ENCODE measurements at regions not wholly inside any gene's neighbourhood (a gene's known extent, or its start where the extent isn't known, plus 50 kb on each side); places are given as distances from the start of the nearest gene placed in this dataset.

DNA sequence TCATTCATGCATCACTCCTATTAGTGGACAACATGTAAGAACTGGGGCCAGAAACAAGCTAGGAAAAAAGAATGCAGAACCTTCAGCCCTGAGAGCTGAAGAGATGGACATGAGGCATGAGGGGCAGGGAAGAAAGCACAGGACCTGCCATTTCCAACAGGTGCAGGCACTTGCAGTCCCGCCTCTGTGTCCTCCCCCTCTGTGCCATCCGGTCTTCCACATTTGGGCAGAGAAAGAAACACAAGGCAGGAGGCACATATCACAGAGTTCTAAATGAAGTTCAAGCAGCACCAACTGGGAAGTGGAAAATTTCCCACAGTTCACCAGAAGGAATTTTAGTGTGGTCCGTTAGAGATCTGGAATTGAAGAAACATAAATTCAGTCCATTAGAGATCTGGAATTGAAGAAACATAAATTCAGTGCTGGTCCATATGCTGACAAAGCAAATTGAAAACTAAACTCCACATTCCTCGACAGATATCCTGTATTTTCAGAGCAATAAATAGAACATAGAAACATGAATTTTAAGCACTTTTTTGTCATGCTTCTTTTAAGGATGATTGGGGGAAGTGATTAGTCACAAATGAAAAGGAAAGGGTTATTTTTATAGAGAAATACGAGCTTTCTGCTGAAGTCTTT, 57.2 kb upstream of the DAPP1 start:
- TF ChIP-seq, protein P1, sequence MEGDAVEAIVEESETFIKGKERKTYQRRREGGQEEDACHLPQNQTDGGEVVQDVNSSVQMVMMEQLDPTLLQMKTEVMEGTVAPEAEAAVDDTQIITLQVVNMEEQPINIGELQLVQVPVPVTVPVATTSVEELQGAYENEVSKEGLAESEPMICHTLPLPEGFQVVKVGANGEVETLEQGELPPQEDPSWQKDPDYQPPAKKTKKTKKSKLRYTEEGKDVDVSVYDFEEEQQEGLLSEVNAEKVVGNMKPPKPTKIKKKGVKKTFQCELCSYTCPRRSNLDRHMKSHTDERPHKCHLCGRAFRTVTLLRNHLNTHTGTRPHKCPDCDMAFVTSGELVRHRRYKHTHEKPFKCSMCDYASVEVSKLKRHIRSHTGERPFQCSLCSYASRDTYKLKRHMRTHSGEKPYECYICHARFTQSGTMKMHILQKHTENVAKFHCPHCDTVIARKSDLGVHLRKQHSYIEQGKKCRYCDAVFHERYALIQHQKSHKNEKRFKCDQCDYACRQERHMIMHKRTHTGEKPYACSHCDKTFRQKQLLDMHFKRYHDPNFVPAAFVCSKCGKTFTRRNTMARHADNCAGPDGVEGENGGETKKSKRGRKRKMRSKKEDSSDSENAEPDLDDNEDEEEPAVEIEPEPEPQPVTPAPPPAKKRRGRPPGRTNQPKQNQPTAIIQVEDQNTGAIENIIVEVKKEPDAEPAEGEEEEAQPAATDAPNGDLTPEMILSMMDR (IDR thresholded peaks at IDR 0.05): no peak
- TF ChIP-seq ZFX (IDR thresholded peaks at IDR 0.05; ENCODE audit: borderline replicate concordance): no peak

Measured in 22Rv1 (cell line).